ENCODE measurements at regions not wholly inside any gene's neighbourhood (a gene's known extent, or its start where the extent isn't known, plus 50 kb on each side); places are given as distances from the start of the nearest gene placed in this dataset.
"Not testable (repeated sequence)": the region's sequence is repeated elsewhere in the genome, so short reads cannot be mapped to it uniquely, and the experiment has no call there.

DNA sequence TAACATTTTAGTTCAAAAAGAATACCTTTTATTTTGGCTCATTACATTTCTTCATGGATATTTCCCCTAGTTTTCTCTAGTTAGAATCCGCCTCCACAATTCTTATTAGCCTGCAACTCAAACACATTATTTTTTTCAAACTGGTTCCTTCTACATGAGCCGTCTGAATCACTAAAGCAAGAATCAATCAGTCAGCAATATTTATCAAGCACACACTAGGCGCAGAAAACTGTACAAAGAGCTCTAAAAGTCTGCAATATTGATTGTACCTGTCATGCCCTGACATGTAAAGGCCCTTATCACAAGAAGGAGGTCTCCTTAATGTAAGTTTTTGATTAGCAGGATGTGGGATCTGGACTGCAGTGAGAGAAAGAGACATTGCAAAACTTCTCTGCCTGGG, 94.8 kb upstream of the CENPE start:
- DNase-seq (ENCODE audit: low spot score) = no peak
- TF ChIP-seq, protein P1, sequence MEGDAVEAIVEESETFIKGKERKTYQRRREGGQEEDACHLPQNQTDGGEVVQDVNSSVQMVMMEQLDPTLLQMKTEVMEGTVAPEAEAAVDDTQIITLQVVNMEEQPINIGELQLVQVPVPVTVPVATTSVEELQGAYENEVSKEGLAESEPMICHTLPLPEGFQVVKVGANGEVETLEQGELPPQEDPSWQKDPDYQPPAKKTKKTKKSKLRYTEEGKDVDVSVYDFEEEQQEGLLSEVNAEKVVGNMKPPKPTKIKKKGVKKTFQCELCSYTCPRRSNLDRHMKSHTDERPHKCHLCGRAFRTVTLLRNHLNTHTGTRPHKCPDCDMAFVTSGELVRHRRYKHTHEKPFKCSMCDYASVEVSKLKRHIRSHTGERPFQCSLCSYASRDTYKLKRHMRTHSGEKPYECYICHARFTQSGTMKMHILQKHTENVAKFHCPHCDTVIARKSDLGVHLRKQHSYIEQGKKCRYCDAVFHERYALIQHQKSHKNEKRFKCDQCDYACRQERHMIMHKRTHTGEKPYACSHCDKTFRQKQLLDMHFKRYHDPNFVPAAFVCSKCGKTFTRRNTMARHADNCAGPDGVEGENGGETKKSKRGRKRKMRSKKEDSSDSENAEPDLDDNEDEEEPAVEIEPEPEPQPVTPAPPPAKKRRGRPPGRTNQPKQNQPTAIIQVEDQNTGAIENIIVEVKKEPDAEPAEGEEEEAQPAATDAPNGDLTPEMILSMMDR (IDR thresholded peaks at IDR 0.05; ENCODE audit: extremely low read depth, missing control alignments) = no peak

DNA sequence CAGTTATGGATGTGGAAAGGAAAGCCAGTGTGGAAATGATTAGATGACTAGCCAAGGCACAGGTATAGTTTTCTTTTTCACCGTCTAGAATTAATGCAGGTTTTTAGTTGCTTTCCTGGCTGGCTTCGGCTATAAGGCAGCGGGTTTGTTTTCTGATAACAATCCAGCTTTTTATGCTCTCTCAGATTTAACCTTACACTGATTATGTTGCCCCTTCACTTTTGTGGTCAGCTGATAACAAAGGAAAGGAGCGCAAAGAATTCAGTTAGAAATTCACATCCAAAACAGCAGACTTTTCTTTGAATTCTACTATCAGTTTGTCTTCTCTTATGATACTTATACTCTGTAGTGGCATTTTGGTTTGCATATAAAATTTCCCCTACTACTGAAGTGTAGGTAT, 94.2 kb upstream of the CENPE start:
- TF ChIP-seq, protein P1 (IDR thresholded peaks at IDR 0.05; ENCODE audit: extremely low read depth, missing control alignments) = no peak
- no peak for DNase-seq (ENCODE audit: low spot score)

DNA sequence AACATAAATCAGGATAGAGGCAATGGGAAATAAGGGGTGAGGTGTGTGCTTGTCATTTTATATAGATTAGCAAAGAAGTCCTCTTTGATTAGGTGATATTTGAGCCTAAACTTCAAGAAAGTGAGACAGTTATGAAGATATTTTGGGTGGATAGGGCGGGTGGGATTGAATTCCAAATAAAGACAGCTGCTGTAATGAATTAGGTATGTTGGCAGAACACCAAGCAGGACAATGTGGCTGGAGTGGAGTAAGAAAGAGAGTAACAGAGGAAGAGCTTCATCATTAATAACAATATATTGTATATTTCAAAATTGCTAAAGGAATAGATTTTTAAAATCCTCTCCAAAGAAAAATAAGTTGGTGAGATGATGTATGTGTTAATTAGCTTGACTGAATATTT, 91.0 kb upstream of the CENPE start:
- DNase-seq (ENCODE audit: low spot score) = no peak
- TF ChIP-seq, protein P1 (IDR thresholded peaks at IDR 0.05; ENCODE audit: extremely low read depth, missing control alignments) = no peak

DNA sequence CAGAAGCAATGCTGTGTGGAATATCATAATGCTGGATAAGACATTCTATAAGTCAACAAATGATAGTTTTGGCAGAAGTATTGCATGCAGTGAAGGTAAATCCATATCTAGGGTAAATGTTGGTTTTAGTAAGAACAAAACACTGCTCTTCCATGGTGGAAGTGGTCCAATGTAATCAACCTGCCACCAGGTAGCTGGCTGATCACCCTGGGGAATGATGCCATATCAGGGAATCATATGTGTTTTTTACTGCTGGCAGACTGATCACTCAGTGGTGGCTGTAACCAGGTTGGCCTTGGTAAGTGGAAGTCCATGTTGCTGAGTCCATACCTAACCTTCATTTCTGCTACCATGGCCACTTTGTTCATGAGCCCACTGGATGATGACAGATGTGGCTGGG, 74.0 kb upstream of the CENPE start:
- DNase-seq (ENCODE audit: low spot score) = no peak
- TF ChIP-seq, protein P1 (IDR thresholded peaks at IDR 0.05; ENCODE audit: extremely low read depth, missing control alignments) = no peak

DNA sequence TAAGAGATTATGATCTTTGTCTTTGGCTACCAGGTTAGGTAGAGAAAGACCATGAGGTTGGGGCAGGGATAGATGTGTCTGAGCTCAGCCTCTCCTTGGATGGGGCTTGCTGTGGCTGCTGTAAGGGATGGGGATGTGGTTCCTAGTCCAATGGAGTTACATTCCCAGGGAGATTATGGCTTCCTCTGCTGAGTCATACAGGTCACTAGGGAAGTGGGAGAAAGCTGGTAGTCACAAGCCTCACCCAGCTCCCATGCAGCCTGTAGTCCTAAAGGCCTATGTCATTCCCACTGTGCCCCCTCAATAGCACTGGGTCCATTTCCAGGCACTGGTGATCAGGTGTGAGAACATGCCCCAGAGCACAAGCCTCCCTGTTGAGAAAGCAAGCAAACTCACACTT, 70.6 kb upstream of the CENPE start:
- TF ChIP-seq, protein P1 (IDR thresholded peaks at IDR 0.05; ENCODE audit: extremely low read depth, missing control alignments) = no peak
- DNase-seq (ENCODE audit: low spot score) = no peak

DNA sequence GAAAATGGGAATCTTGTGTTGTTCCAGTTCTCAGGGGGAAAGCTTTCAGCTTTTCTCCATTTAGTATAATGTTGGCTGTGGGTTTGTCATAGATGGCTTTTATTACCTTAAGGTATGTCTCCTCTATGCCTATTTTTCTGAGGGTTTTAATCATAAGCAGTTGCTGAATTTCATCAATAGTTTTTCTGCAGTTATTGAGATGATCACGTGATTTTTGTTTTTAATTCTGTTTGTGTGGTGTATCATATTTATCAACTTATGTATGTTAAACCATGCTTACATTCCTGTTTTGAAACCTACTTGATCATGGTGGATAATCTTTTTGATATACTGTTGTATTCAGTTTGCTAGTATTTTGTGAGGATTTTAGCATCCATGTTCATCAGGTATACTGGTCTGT, 66.8 kb upstream of the CENPE start:
- TF ChIP-seq, protein P1 (IDR thresholded peaks at IDR 0.05; ENCODE audit: extremely low read depth, missing control alignments) = no peak
- no peak for DNase-seq (ENCODE audit: low spot score)

DNA sequence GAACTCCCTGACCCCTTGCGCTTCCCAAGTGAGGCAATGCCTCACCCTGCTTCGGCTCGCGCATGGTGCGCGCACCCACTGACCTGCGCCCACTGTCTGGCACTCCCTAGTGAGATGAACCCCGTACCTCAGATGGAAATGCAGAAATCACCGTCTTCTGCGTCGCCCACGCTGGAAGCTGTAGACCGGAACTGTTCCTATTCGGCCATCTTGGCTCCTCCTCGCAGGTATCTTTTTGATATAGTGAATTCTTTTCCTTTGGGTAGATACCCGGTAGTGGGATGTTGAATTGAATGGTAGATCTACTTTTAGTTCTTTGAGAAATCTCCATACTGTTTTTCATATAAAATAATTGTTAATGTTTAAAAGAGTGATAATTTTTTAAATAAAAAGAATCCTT, 57.9 kb upstream of the CENPE start:
- DNase-seq (ENCODE audit: low spot score) = not testable (repeated sequence)
